A549 (cell line): ENCODE measurements at regions not wholly inside any gene's neighbourhood (a gene's known extent, or its start where the extent isn't known, plus 50 kb on each side); places are given as distances from the start of the nearest gene placed in this dataset.
"Not testable (repeated sequence)": the region's sequence is repeated elsewhere in the genome, so short reads cannot be mapped to it uniquely, and the experiment has no call there.

ENCODE experiments used
- CBX8 ChIP-seq: fragments of 200-600 bp; sonication (generic); IDR thresholded peaks from 2 replicates; pipeline ENCODE4 v1.6.1; 2016
- CEBPB ChIP-seq, 2 experiments: fragments of >200 bp in 1 of 2; sonication (Bioruptor Twin) in 1 of 2; formaldehyde crosslinking in 1 of 2; IDR thresholded peaks; 2 replicates each; pipeline ENCODE4 v1.6.1; 2012 to 2016
- FOSL2 ChIP-seq, 2 experiments: fragments of 450-650 bp in 1 of 2; fragments of >200 bp in 1 of 2; sonication (Bioruptor Twin) in 1 of 2; formaldehyde crosslinking; IDR thresholded peaks; 2 replicates each; pipeline versions ENCODE4 v1.5.0 to v1.6.1; 2016 to 2020; ENCODE audit warnings: mild to moderate bottlenecking in 1 of 2, moderate library complexity in 1 of 2
- MAFK ChIP-seq: fragments of 450-650 bp; IDR thresholded peaks from 2 replicates; pipeline ENCODE4 v1.6.1; 2014; ENCODE audit not compliant: partially characterized antibody
- MAZ ChIP-seq: fragments of 150-350 bp; IDR thresholded peaks from 2 replicates; pipeline ENCODE4 v1.6.1; 2014; ENCODE audit warnings: antibody characterized with exemption, low read depth, low read length, borderline replicate concordance
- MYC ChIP-seq: IDR thresholded peaks from 2 replicates; pipeline ENCODE4 v1.6.1; 2012; ENCODE audit warnings: mild to moderate bottlenecking, inconsistent platforms, low read length, improper control_type of control experiment, borderline replicate concordance
- POLR2A ChIP-seq: IDR thresholded peaks from 2 replicates; pipeline ENCODE4 v1.6.1; 2012; ENCODE audit warnings: mild to moderate bottlenecking, low read length
- RAD21 ChIP-seq, 2 experiments: fragments of >200 bp in 1 of 2; sonication (Bioruptor Twin) in 1 of 2; formaldehyde crosslinking in 1 of 2; IDR thresholded peaks in 1 of 2; conservative IDR thresholded peaks in 1 of 2; 2 replicates in 1 of 2; 3 replicates in 1 of 2; pipeline ENCODE4 v1.6.1; 2012 to 2018; ENCODE audit warnings: inconsistent platforms in 1 of 2
- RARB ChIP-seq: fragments of 250-450 bp; sonication (Bioruptor Pico); IDR thresholded peaks from 2 replicates; pipeline ENCODE4 v1.8.0; 2021; ENCODE audit warnings: mild to moderate bottlenecking, moderate library complexity
- TF ChIP-seq, protein P1 (sequence below): fragments of 200-600 bp; sonication (generic); IDR thresholded peaks from 2 replicates; pipeline ENCODE4 v1.6.1; 2016; ENCODE audit warnings: antibody characterized with exemption, mild to moderate bottlenecking, moderate library complexity
- TF ChIP-seq, protein P2 (sequence below): fragments of 450-650 bp; IDR thresholded peaks from 2 replicates; pipeline ENCODE4 v1.6.1; 2014; ENCODE audit warnings: antibody characterized with exemption
- TF ChIP-seq, protein P3 (sequence below): fragments of 250-450 bp; sonication (Bioruptor Pico); IDR thresholded peaks from 2 replicates; pipeline ENCODE4 v1.5.0; 2021; ENCODE audit warnings: mild to moderate bottlenecking, moderate library complexity, borderline replicate concordance
- TF ChIP-seq, protein P4 (sequence below): fragments of >200 bp; sonication (Bioruptor Twin); formaldehyde crosslinking; IDR thresholded peaks from 3 replicates; pipeline ENCODE4 v1.5.1; 2016

DNA sequence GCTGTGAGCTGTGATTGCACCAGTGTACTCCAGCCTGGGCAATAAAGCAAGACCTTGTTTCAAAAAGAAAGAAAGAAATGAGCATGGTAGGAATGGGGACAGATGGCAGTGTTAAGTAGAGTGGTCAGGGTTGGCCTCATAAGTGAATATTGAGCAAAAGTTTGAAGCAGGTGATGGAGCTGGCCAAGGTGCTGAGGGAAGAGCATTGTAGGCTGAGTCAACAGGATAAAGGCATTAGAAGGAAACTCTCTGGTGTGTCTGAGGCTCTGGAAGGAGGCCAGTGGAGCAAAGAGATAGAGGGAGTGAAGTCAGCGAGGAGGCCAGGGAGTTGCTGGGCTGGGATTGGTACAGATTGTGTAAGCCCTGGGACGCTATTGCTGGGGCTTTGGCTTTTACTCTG, 336.1 kb downstream of the ZNF37A start:
- not testable (repeated sequence) for TF ChIP-seq FOSL2 (IDR thresholded peaks at IDR 0.05); FOSL2 (CRISPR knock-in tag; IDR thresholded peaks at IDR 0.05); MYC; RAD21 (conservative IDR thresholded peaks at IDR 0.05 in 1 of 2, IDR thresholded peaks at IDR 0.05 in 1 of 2); CEBPB (IDR thresholded peaks at IDR 0.05); RARB (CRISPR knock-in tag); POLR2A; MAFK; CBX8; MAZ
- TF ChIP-seq, protein P1, sequence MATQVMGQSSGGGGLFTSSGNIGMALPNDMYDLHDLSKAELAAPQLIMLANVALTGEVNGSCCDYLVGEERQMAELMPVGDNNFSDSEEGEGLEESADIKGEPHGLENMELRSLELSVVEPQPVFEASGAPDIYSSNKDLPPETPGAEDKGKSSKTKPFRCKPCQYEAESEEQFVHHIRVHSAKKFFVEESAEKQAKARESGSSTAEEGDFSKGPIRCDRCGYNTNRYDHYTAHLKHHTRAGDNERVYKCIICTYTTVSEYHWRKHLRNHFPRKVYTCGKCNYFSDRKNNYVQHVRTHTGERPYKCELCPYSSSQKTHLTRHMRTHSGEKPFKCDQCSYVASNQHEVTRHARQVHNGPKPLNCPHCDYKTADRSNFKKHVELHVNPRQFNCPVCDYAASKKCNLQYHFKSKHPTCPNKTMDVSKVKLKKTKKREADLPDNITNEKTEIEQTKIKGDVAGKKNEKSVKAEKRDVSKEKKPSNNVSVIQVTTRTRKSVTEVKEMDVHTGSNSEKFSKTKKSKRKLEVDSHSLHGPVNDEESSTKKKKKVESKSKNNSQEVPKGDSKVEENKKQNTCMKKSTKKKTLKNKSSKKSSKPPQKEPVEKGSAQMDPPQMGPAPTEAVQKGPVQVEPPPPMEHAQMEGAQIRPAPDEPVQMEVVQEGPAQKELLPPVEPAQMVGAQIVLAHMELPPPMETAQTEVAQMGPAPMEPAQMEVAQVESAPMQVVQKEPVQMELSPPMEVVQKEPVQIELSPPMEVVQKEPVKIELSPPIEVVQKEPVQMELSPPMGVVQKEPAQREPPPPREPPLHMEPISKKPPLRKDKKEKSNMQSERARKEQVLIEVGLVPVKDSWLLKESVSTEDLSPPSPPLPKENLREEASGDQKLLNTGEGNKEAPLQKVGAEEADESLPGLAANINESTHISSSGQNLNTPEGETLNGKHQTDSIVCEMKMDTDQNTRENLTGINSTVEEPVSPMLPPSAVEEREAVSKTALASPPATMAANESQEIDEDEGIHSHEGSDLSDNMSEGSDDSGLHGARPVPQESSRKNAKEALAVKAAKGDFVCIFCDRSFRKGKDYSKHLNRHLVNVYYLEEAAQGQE, result peak; percentile 38; the same call in 1 of the 2 replicates
- TF ChIP-seq, protein P2, sequence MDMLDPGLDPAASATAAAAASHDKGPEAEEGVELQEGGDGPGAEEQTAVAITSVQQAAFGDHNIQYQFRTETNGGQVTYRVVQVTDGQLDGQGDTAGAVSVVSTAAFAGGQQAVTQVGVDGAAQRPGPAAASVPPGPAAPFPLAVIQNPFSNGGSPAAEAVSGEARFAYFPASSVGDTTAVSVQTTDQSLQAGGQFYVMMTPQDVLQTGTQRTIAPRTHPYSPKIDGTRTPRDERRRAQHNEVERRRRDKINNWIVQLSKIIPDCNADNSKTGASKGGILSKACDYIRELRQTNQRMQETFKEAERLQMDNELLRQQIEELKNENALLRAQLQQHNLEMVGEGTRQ, result not testable (repeated sequence)
- TF ChIP-seq, protein P3, sequence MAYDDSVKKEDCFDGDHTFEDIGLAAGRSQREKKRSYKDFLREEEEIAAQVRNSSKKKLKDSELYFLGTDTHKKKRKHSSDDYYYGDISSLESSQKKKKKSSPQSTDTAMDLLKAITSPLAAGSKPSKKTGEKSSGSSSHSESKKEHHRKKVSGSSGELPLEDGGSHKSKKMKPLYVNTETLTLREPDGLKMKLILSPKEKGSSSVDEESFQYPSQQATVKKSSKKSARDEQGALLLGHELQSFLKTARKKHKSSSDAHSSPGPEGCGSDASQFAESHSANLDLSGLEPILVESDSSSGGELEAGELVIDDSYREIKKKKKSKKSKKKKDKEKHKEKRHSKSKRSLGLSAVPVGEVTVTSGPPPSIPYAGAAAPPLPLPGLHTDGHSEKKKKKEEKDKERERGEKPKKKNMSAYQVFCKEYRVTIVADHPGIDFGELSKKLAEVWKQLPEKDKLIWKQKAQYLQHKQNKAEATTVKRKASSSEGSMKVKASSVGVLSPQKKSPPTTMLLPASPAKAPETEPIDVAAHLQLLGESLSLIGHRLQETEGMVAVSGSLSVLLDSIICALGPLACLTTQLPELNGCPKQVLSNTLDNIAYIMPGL (CRISPR knock-in tag), result not testable (repeated sequence)
- TF ChIP-seq, protein P4, sequence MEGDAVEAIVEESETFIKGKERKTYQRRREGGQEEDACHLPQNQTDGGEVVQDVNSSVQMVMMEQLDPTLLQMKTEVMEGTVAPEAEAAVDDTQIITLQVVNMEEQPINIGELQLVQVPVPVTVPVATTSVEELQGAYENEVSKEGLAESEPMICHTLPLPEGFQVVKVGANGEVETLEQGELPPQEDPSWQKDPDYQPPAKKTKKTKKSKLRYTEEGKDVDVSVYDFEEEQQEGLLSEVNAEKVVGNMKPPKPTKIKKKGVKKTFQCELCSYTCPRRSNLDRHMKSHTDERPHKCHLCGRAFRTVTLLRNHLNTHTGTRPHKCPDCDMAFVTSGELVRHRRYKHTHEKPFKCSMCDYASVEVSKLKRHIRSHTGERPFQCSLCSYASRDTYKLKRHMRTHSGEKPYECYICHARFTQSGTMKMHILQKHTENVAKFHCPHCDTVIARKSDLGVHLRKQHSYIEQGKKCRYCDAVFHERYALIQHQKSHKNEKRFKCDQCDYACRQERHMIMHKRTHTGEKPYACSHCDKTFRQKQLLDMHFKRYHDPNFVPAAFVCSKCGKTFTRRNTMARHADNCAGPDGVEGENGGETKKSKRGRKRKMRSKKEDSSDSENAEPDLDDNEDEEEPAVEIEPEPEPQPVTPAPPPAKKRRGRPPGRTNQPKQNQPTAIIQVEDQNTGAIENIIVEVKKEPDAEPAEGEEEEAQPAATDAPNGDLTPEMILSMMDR, result not testable (repeated sequence)
